HUDEP-2 (cell line): ENCODE measurements at regions not wholly inside any gene's neighbourhood (a gene's known extent, or its start where the extent isn't known, plus 50 kb on each side); places are given as distances from the start of the nearest gene placed in this dataset.
"Not testable (repeated sequence)": the region's sequence is repeated elsewhere in the genome, so short reads cannot be mapped to it uniquely, and the experiment has no call there.

ENCODE experiments used
- DNase-seq, 76 experiments: peaks; one replicate each; lab custom pipeline; 2025; ENCODE audit not compliant: unreplicated experiment in 76 of 76; lab: John Stamatoyannopoulos, UW

- no peak for DNase-seq
These were observed 50.0 kb upstream of the RASGRP1 start for GRCh38 chr15:38614621-38615020.

GRCh38 chr15:38617831-38618230 lies 53.2 kb upstream of the RASGRP1 start:
- DNase-seq: no peak

GRCh38 chr15:38618242-38618955 lies 53.8 kb upstream of the RASGRP1 start:
- DNase-seq: no peak

GRCh38 chr15:38620098-38620497 lies 55.5 kb upstream of the RASGRP1 start:
- DNase-seq: no peak

GRCh38 chr15:38620851-38621594 lies 56.4 kb upstream of the RASGRP1 start:
- DNase-seq: no peak

- DNase-seq: no peak
These were observed 57.7 kb upstream of the RASGRP1 start for GRCh38 chr15:38622304-38622703.

GRCh38 chr15:38622908-38623307 lies 58.3 kb upstream of the RASGRP1 start:
- no peak for DNase-seq

GRCh38 chr15:38623744-38624143 lies 59.1 kb upstream of the RASGRP1 start:
- no peak for DNase-seq

- no peak for DNase-seq
These were observed 59.9 kb upstream of the RASGRP1 start for GRCh38 chr15:38624244-38625205.

- no peak for DNase-seq
These were observed 61.3 kb upstream of the RASGRP1 start for GRCh38 chr15:38625886-38626285.

- DNase-seq: no peak
These were observed 61.9 kb upstream of the RASGRP1 start for GRCh38 chr15:38626443-38627050.

- peak in 23 of 76 experiments; percentile 1 to 53 (median 13) for DNase-seq
These were observed 63.2 kb upstream of the RASGRP1 start for GRCh38 chr15:38627689-38628277.

GRCh38 chr15:38631119-38632075 lies 66.8 kb upstream of the RASGRP1 start:
- no peak for DNase-seq

- DNase-seq: no peak
These were observed 70.6 kb upstream of the RASGRP1 start for GRCh38 chr15:38635170-38635569.

- DNase-seq: no peak
These were observed 72.0 kb upstream of the RASGRP1 start for GRCh38 chr15:38636597-38636996.

- no peak for DNase-seq
These were observed 73.5 kb upstream of the RASGRP1 start for GRCh38 chr15:38638126-38638525.

- no peak for DNase-seq
These were observed 74.2 kb upstream of the RASGRP1 start for GRCh38 chr15:38638811-38639210.

GRCh38 chr15:38642689-38643270 lies 78.2 kb upstream of the RASGRP1 start:
- DNase-seq: no peak

- not testable (repeated sequence) for DNase-seq
These were observed 79.7 kb upstream of the RASGRP1 start for GRCh38 chr15:38644353-38644752.
